MM.1S (cell line): ENCODE measurements at regions not wholly inside any gene's neighbourhood (a gene's known extent, or its start where the extent isn't known, plus 50 kb on each side); places are given as distances from the start of the nearest gene placed in this dataset.

Experiments
- EZH2 ChIP-seq: fragments of 300-600 bp; sonication (generic); optimal IDR thresholded peaks from 2 replicates; pipeline ENCODE3; 2017; ENCODE audit warnings: low read depth, mild to moderate bottlenecking, antibody characterized with exemption, low read length, mixed read lengths
- TF ChIP-seq, protein P1 (sequence below): fragments of 300-600 bp; sonication (generic); IDR thresholded peaks from 2 replicates; pipeline ENCODE4 v1.5.1; 2016; ENCODE audit warnings: antibody characterized with exemption, low read length, mixed read lengths

DNA sequence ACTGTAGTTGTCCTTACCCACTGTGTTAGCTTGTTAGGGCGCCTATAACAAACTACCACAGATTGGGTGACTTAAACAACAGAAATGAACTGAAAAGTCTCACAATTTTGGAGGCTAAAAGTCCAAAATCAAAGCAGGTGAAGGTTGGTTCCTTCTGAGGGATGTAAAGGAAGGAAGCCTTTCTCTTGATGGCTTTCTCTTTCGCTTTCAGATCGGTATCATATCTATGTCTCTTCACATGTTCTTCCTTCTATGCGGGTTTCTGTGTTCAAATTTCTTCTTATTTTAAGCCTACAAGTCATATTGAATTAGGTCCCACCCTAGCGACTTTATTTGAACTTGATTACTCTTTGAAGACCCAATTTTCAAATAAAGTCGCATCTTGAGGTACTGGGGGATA, 118.6 kb downstream of the CPXCR1 start:
- TF ChIP-seq, protein P1, sequence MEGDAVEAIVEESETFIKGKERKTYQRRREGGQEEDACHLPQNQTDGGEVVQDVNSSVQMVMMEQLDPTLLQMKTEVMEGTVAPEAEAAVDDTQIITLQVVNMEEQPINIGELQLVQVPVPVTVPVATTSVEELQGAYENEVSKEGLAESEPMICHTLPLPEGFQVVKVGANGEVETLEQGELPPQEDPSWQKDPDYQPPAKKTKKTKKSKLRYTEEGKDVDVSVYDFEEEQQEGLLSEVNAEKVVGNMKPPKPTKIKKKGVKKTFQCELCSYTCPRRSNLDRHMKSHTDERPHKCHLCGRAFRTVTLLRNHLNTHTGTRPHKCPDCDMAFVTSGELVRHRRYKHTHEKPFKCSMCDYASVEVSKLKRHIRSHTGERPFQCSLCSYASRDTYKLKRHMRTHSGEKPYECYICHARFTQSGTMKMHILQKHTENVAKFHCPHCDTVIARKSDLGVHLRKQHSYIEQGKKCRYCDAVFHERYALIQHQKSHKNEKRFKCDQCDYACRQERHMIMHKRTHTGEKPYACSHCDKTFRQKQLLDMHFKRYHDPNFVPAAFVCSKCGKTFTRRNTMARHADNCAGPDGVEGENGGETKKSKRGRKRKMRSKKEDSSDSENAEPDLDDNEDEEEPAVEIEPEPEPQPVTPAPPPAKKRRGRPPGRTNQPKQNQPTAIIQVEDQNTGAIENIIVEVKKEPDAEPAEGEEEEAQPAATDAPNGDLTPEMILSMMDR: no peak
- no peak for TF ChIP-seq EZH2
